GM18861 (cell line): ENCODE measurements at regions not wholly inside any gene's neighbourhood (a gene's known extent, or its start where the extent isn't known, plus 50 kb on each side); places are given as distances from the start of the nearest gene placed in this dataset.
"Not testable (repeated sequence)": the region's sequence is repeated elsewhere in the genome, so short reads cannot be mapped to it uniquely, and the experiment has no call there.

Experiments
- ATAC-seq: cut with Tn5 transposase; IDR thresholded peaks from one replicate; pipeline ENCODE4 v1.9.1; 2021; ENCODE audit not compliant: unreplicated experiment

DNA sequence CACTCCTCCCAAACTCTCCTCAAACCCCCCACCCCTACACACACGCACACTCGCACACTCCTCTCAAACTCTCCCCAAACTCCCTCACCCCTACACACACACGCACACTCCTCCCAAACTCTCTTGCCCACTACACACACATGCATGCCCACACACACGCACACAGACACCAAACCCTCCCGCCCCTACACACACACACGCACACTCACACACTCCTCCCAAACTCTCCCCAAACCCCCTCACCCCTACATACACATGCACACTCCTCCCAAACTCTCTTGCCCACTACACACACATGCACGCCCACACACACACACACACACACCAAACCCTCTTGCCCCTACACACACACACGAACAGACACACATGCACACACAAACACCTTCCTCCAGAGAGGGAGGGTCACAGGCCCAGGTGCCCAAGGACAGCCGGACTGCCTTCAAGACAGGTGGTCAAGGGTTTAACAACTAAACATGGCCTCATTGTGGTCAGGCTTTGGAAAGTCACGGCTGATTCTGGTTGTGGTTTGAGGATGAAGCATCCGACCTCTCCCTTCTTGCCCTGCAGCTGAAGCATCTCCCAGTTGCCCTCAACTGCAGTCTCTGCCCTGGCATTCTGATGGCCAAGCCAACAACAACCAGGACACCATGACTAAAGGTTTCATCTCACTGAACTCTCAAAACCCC is 72.3 kb upstream of the SNTG2 start:
- ATAC-seq = no peak

DNA sequence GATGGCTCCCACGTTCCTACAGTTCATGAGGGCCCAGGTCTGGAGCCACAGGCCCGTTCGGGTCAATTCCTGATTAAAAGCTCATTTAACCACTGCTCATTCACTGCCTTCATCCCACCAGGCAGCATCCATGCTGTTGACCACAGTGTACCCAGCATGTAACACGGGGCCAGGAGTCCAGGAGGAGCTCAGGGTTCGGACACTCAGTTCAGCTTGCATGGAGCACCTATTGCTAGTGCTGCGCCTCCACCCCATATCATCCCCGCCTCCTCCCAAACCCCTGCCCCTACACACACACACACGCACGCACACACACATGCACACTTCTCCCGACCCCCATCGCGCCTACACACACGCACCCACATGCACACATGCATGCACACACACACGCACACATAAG is 72.9 kb upstream of the SNTG2 start:
- ATAC-seq = no peak

- no peak for ATAC-seq
Observed at GRCh38 chr2:875687-876615, 74.7 kb upstream of the SNTG2 start.

- ATAC-seq = no peak
Observed at GRCh38 chr2:873651-874580, 76.7 kb upstream of the SNTG2 start.

GRCh38 chr2:873027-873426 is 77.6 kb upstream of the SNTG2 start:
- no peak for ATAC-seq

GRCh38 chr2:871926-872680 is 78.5 kb upstream of the SNTG2 start:
- no peak for ATAC-seq

GRCh38 chr2:871175-871727 is 79.4 kb upstream of the SNTG2 start:
- ATAC-seq = no peak

GRCh38 chr2:870426-870825 is 80.2 kb upstream of the SNTG2 start:
- no peak for ATAC-seq

DNA sequence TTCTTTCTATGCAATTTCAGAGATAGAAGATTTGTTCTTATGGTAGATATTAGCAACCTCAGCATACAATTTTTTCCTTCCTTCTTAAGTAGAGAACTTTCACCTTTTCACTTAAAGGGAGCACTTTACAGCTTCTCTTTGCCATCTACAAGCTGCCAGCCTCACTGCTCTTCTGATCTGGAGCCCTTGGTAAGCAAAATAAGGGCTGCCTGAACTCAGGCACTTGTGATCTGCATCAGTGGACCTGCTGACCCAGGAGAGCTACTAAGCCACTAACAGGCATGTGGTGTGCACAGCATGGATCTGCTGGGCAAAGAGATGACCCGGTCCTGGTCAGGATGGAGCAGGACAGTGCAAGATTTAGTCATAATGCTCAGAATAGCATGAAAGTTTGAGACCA is 80.8 kb upstream of the SNTG2 start:
- no peak for ATAC-seq

DNA sequence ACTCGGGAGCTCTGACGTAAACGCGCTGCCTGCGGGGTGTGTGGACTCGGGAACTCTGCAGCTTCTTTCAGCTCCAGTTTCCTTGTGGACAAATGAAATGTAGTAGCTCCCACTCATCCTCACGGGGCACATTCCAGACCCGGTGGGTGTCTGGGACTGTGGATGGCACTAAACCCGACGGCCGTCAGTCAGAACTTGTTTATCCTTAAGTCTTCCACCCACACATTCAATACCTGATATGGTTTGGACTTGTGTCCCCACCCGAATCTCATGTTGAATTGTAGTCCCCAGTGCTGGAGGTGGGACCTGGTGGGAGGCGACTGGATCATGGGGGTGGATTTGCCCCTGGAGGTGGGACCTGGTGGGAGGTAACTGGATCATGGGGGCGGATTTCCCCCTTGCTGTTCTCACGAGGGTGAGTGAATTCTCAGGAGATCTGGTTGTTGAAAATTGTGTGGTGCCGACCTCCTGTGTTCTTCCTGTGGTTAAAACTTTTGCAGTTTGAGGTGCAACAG is 81.2 kb upstream of the SNTG2 start:
- ATAC-seq = no peak

DNA sequence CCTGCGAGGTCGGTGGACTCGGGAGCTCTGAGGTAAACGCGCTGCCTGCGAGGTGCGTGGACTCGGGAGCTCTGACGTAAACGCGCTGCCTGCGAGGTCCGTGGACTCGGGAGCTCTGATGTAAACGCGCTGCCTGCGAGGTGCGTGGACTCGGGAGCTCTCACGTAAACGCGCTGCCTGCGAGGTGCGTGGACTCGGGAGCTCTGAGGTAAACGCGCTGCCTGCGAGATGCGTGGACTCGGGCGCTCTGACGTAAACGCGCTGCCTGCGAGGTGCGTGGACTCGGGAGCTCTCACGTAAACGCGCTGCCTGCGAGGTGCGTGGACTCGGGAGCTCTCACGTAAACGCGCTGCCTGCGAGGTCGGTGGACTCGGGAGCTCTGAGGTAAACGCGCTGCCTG is 81.8 kb upstream of the SNTG2 start:
- not testable (repeated sequence) for ATAC-seq

- no peak for ATAC-seq
Observed at GRCh38 chr2:867296-867695, 83.4 kb upstream of the SNTG2 start.

DNA sequence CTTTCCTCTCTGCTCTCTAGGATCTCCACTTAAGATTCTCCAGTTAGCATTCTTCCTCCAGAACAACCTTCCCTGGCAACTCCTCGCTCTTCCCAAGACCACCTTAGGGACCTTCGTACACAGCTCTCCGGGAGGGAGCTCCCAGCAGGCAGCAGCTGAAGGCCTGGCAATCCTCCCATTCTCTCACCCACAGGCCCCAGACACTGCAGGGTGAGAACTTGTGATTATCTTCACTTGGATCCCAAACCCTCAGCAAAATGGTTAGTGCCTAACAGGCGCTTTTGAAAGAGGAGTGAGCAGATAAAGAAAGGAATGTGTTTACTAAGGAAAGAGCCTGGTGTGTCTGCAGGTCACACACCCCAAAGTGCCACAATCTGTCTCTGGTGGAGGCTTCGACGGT is 83.8 kb upstream of the SNTG2 start:
- no peak for ATAC-seq

- no peak for ATAC-seq
Observed at GRCh38 chr2:866009-866680, 84.5 kb upstream of the SNTG2 start.

DNA sequence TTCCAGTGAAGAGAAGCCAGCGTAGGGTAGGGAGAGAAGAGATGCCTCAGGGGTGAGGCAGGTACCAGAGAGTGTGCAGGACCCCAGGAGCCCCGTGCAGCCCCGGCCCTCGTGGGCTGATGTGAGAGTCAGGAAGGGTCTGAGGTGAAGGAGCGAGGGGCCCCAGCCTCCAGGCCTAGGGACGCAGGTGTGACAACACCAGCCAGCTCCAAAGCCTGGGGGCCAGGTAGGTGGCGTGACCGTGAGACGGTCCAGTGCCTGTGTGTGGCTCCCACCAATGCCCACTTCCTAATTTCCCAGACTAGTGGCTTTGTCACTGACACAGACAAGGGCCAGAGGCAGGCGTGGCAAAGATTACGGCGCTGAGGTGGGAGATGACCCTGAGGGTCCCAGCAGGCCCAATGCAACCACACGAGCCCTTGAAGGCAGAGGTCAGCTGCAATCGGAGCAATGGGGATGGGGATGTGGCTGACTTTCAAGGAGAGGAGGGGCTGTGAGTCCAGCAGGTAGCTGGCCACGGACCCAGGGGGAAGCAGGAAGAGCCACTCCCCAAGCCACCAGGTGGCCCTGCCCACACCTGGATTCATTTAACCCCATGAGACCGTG is 86.0 kb upstream of the SNTG2 start:
- ATAC-seq = no peak

- ATAC-seq = no peak
Observed at GRCh38 chr2:863732-864450, 86.8 kb upstream of the SNTG2 start.

DNA sequence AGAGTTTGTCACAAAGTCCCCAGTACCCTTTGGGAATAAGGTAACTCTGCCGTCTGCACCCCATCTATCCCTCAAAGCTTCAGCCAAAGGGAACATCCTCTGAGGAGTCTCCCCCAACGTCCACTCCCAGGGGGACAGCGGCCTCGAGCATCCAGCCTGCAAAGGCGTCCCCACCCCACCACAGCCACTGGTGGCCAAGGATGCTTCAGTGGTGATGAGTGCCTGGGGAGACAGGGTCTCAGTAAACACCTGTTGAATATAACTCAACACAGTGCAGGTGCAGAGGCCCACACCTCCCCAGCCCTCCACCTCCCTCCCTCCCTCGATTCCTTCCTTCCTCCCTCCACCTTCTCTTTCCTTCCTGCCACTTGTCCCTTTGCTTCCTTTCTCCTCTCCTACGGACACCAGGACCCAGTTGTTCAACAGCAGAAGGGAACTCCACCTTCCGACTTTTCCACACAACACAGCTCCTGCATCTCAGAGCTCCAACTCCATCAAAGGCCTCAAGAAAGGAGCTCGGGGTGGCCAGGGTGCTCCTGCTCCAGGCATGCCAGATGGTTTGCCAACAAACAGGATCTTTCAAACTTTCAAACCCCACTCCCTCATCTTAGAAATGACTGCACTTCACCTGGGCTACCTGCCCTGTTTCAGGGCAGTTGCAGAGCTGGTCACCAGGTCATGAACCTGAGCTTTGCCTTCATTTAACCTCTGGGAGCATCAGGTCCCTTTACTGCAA is 87.8 kb upstream of the SNTG2 start:
- no peak for ATAC-seq

DNA sequence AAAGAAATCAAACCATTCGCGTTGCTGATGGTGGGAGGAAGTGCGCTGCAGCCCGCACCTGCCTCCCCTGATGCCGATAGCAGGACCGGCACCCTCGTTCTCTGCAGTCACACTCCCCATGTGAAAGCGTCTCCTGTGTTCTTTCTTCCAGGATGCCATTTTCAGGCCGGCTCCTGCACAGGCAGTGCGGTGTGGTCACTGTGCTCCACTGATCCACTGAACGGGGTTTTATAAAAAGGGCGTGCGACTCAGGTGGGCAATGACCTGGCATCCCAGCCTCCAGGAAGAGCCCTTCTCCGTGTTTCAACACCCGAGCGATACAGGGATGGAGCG is 88.3 kb upstream of the SNTG2 start:
- ATAC-seq = no peak
